ENCODE measurements at regions not wholly inside any gene's neighbourhood (a gene's known extent, or its start where the extent isn't known, plus 50 kb on each side); places are given as distances from the start of the nearest gene placed in this dataset.
A peak's percentile ranks its signal among the peaks of the same experiment; 100 is the strongest.
"Not testable (repeated sequence)": the region's sequence is repeated elsewhere in the genome, so short reads cannot be mapped to it uniquely, and the experiment has no call there.

DNA sequence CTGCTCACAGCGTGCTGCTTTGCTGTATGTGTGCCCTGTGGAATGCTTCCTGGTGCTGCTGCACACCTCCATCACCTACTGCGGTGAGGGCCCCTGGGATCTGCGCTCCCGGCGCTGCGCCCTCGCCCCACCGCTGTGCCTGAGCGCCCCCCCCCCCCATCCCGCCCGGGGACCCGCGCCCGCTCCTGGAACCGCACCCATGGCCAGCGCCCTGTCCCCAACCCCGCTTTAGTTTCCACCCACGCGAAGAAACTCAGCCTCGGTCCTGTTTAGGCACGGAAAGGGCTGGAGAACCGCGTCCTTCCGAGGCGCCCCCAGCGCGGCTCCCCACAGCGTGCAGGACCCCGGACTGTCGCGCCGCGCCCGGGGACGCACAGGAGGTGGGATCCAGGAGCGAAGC is 265.5 kb downstream of the POTEB3 start:
- not testable (repeated sequence) for DNase-seq

DNA sequence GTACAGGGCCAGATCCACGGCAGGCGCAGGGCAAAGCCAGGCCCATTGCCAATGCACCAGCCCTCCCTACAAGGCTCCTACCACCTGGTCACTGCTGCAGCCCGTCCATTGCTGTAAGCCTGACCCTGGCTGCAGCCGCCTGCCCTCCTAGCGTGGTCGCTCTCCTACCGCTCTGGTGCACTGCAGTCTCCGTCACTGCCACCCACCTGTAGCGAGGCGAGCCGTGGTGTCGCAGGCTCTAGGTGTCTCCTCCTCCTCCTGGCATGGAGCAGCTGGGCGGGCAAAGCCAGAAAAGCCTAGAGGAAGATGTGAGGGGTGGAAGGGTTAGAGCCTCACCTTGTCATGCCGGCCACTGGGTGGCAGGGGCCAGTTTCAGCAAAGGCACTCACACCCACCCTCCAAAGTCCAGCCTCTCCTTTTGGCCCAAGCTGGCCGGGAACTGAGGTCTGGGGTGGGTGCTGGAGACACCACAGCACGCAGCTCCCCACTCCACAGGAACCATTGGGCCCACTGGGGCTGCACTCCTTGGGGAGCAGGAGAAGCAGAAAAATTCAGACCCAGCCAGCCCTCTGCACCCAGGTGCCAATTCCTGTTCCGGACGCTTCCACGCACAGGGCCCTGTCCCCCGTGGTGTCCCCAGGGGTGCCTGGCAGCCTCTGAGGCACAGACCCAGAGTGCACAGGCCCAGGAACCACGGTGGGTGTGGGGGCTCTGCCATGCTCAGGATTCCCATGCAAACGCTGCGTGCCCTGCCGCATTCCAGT is 285.3 kb upstream of the POTEB2 start:
- DNase-seq, result not testable (repeated sequence)

DNA sequence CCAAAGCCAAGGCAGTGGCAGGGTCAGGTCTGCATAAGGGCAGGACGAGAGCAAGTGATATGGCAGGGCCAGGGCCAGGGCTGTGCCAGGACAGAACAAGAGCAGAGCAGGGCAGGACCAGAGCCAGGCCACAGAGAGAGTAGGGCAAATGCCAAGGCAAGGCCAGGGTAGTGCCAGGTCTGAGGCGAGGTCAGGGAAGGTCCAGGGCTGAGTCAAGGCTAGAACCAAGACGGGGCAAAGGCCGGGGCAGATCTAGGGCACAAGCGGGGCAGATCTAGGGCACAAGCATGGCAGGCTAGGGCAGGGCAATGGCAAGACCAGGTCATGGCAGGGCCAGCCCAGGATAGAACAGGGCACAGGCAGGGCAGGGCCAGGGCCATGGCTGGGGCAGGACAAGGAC is 282.0 kb upstream of the POTEB2 start:
- DNase-seq, result not testable (repeated sequence)

DNA sequence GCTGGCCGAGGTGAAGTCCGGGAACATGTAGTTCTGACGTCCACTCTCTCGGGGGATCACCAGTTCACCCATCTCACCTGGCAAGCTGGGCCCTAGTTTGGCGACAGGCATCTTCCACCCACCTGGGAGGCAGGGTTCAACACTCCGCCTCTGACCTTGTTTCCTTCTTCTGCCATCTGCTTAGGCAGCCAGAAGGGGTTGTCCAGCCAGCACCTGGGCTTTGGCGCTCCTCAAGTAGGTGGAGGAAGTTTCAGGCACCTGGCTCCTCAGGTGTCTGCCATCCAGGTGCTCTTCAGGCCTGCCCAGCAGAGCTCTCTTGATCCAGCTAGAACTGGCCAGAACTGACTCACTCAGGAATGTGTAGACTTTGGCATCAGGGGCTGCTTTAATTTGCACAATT is 267.8 kb upstream of the POTEB2 start:
- DNase-seq, result not testable (repeated sequence)

DNA sequence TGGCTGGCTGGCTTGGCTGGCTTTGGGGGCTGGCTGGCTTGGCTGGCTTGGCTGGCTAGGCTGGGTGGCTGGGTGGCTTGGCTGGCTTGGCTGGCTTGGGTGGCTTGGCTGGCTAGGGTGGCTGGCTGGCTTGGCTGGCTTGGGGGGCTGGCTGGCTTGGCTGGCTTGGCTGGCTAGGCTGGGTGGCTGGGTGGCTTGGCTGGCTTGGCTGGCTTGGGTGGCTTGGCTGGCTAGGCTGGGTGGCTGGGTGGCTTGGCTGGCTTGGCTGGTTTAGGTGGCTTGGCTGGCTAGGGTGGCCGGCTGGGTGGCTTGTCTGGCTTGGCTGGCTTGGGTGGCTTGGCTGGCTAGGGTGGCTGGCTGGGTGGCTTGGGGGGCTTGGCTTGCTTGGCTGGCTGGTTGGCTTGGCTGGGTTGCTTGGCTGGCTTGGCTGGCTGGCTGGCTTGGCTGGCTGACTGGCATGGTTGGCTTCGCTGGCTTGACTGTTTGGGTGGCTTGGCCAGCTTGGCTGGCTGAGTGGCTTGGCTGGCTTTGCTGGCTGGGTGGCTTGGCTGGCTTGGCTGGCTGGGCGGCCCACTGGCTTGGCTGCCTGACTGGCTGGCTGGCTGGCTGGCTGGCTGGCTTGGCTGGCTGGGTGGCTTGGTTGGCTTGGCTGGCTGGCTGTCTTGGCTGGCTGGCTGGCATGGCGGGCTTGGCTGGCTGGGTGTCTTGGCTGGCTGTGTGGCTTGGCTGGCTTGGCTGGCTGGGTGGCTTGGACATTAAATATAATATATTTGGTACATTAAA is 246.3 kb upstream of the POTEB2 start:
- DNase-seq, result peak; percentile 16

DNA sequence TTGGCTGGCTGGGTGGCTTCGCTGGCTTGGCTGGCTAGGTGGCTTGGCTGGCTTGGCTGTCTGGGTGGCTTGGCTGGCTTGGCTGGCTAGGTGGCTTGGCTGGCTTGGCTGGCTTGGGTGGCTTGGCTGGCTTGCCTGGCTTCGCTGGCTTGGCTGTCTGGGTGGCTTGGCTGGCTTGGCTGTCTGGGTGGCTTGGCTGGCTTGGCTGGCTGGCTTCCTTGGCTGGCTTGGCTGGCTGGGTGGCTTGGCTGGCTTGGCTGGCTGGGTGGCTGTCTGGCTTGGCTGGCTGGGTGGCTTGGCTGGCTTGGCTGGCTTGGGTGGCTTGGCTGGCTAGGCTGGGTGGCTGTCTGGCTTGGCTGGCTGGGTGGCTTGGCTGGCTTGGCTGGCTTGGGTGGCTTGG is 245.7 kb upstream of the POTEB2 start:
- DNase-seq, result peak; percentile 28

DNA sequence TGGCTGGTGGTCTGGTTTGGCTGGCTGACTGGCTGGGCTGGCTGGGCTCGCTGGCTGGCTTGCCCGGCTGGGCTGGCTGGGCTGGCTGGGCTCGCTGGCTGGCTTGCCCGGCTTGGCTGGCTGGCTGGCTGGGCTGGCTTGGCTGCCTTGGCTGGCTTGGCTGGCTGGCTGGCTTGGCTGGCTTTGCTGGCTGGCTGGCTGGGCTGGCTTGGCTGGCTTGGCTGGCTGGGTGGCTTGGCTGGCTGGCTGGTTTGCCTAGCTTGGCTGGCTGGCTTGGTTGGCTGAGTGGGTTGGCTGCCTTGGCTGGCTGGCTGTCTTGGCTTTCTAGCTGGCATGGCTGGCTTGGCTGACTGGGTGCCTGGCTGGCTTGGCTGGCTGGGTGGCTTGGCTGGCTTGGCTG is 245.1 kb upstream of the POTEB2 start:
- not testable (repeated sequence) for DNase-seq

DNA sequence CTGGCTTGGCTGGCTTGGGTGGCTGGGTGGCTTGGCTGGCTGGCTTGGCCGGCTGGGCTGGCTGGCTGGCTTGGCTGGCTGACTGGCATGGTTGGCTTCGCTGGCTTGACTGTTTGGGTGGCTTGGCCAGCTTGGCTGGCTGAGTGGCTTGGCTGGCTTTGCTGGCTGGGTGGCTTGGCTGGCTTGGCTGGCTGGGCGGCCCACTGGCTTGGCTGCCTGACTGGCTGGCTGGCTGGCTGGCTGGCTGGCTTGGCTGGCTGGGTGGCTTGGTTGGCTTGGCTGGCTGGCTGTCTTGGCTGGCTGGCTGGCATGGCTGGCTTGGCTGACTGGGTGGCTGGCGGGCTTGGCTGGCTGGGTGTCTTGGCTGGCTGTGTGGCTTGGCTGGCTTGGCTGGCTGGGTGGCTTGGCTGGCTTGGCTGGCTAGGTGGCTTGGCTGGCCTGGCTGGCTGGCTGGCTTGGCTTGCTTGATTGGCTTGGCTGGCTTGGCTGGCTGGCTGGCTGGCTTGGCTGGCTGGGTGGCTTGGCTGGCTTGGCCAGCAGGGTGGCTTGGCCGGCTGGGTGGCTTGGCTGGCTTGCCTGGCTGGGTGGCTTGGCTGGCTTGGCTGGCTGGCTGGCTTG is 244.2 kb upstream of the POTEB2 start:
- not testable (repeated sequence) for DNase-seq

DNA sequence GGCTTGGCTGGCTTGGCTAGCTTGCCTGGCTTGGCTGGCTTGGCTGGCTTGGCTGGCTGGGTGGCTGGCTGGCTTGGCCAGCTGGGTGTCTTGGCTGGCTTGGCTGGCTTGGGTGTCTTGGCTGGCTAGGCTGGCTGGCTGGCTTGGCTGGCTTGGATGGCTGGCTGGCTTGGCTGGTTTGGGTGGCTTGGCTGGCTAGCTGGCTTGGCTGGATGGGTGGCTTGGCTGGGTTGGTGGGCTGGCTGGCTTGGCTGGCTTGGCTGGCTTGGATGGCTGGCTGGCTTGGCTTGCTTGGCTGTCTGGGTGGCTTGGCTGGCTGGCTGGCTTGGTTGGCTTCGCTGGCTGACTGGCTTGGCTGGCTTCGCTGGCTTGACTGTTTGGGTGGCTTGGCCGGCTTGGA is 242.3 kb upstream of the POTEB2 start:
- not testable (repeated sequence) for DNase-seq

DNA sequence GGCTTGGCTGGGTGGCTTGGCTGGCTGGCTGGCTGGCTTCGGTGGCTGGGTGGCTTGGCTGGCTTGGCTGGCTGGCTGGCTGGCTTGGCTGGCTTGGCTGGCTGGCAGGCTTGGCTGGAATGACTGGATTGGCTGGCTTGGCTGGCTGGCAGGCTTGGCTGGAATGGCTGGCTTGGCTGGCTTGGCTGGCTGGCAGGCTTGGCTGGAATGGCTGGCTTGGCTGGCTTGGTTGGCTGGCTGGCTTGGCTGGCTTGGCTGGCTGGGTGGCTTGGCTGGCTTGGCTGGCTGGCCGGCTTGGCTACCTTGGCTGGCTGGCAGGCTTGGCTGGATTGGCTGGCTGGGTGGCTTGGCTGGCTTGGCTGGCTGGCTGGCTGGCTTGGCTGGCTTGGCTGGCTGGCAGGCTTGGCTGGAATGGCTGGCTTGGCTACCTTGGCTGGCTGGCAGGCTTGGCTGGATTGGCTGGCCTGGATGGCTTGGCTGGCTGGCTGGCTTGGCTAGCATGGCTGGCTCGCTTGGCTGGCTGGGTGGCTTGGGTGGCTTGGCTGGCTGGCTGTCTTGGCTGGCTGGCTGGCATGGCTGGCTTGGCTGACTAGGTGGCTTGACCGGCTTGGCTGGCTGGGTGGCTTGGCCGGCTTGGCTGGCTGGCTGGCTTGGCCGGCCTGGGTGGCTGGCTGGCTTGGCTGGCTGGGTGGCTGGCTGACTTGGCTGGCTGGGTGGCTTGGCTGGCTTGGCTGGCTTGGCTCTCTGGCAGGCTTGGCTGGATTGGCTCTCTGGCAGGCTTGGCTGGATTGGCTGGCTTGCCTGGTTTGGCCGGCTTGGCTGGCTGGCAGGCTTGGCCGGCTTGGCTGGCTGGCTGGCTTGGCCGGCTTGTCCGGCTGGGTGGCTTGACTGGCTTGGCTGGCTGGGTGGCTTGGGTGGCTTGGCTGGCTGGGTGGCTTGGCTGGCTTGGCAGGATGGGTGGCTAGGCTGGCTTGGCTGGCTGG is 241.6 kb upstream of the POTEB2 start:
- DNase-seq, result not testable (repeated sequence)

DNA sequence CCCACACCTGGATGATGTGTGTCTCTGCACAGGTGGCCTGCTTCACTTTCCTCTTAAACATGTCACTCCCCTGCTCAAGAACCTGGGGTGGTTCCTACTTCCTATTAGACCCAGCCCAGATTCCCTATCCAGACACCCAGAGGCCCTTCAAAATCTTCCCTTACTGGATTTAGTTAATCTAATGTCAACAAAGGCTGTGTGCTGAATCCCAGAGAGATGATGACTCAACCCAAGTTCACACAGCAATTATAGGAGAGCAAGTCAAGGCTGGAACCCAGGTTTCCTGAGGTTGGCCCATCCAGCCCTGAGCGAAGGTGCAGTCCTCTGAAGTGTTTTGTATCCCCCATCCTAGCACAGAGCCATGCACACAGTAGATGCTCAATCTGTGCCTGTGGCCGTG is 230.5 kb upstream of the POTEB2 start:
- DNase-seq, result not testable (repeated sequence)

DNA sequence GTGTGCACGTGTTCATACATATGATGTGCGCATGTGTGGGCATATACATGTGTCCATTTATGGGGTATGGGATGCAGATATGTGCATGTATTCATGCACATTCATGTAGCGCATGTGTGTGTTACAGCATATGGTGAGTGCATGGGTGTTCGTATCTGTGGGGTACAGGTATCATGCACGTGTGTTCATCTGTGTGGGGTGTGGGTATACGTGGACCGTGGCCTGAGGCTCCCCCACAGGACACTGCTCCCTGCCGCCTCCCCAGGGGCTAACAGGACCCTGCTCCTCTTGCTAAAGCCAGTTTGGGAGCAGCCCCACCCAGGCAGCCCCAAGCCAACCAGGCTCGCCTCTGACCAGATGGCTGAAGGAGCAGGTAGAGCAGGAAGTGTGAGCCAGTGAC is 213.4 kb upstream of the POTEB2 start:
- DNase-seq, result not testable (repeated sequence)

DNA sequence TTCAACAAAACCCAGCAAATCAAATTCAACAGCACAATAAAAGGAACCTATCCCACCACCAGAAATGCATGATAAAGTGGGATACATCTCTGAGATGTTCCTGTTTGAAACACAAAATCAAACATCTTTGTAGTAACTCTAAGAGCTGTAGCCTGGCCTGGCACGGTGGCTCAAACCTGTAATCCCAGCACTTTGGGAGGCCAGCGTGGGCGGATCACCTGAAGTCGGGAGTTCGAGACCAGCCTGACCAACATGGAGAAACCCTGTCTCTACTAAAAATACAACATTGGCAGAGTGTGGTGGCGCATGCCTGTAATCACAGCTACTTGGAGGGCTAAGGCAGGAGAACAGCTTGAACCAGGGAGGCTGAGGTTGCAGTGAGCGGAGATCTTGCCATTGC is 202.8 kb upstream of the POTEB2 start:
- not testable (repeated sequence) for DNase-seq

DNA sequence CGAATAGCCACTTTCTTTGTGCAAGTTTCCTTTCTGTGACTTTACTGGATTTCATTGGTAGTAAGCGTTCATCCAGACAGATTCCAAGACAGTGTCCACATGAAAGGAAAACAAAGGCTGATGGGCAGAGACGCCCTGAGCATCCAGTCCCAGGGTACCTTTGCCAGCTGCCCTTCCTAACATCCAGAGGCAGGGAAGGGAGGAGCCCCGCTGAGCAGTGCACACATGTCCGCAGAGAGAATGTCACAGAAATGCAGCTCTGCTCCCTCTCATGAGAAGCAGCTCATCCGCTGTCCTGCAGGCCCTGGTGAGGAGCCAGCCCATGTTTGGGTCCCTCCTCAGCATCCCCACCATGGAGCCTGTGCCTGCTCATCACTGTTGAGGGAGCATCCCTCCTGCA is 197.4 kb upstream of the POTEB2 start:
- not testable (repeated sequence) for DNase-seq

DNA sequence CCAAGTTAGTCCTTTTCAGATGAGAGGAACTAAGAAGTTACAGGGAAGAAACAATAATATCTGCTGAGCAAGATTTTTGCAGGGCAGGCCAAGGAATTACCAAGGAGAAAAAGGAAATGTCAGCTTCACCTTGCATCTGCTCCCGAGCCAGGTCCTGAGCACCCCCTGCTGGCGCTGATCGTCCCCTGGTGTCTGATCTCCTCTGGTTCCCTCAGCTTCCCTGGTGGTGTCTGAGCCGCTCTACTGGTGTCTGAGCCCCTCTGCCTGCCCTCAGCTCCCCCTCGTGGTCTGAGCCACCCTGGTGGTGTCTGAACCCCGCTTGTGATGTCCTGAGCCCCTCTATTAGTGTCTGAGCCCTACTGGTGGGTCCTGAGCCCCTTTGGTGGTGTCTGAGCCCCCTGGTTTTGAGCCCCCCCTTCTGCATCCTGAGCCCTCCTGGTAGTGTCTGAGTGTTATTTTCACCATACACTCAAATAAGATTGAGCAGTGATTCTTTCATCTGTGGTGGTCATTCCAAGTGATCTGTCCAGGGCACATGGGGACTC is 196.6 kb upstream of the POTEB2 start:
- DNase-seq, result not testable (repeated sequence)

DNA sequence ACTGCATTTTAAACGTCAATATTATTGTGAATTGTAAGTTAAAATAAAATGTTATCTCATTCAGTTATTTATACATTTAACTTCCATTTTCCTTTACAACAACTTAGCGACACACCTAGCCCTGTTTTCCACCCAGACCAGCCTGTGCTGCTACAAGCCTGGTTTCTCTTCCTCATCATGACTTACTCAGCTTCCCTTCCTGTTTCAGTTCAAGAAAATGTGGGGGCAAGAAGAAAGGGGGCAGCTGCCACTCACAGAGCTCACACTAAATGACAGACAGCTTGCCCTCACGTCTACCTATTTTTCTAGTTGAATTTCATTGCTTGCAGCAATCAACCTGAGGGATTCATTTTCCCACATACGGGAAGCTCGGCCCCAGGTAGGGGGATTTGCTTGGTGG is 185.8 kb upstream of the POTEB2 start:
- DNase-seq, result not testable (repeated sequence)

DNA sequence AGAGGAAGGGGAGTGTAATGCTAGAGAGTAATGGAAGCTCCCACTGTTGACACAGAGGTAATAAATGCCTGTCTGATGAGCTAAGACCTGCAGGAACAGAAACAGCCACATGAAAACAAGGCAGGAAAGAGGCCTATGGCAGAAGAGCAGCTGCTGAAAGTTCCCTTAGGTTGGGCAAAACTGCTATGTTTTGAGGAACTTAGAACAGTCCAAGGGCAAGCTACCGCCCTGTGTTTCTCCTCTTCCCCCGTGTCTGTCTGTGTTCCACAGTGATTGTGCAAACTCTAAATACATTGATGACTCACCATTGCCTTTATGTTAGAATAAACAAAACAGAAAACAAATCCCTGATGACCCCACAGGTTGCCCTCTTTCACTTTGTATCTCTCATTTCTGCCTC is 165.6 kb upstream of the POTEB2 start:
- not testable (repeated sequence) for DNase-seq

DNA sequence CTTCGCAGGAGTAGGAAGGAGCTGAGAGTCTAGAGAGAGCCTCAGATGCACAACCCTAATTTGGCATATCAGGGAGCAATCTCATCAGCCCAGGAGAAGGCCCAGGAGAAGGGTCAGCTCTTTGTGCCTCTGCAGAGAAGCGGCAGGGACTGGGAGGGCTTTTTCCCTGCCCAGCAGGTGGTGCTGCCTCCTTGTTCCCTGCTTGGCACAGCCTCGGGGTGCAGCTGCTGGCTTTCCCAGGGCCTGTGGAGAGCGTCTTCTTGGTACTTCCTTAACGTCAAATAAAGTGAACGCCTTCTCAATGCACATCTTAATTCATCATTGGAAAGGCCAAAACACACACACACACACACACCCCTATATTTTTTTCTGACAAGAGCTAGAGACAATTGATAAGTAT is 162.9 kb upstream of the POTEB2 start:
- not testable (repeated sequence) for DNase-seq

DNA sequence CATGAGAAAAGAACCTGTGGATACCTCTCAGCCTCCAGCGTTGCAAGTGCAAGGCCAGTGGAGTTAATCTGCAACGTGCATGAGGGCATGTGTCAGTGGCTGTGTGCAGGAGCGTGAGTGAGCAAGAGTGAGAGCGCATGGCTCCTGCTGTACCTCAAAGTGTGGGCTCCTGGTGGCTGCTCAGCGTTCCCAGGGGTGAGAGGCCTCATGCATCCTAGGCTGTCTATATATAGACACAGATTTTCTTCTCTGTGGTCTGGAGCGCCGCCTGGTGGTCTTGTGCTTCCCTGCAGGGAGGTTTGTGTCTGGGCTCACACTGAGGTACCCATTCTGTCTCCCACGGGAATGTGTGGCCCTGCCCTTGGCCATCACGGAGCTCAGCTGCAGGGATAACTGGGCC is 161.8 kb upstream of the POTEB2 start:
- not testable (repeated sequence) for DNase-seq

DNA sequence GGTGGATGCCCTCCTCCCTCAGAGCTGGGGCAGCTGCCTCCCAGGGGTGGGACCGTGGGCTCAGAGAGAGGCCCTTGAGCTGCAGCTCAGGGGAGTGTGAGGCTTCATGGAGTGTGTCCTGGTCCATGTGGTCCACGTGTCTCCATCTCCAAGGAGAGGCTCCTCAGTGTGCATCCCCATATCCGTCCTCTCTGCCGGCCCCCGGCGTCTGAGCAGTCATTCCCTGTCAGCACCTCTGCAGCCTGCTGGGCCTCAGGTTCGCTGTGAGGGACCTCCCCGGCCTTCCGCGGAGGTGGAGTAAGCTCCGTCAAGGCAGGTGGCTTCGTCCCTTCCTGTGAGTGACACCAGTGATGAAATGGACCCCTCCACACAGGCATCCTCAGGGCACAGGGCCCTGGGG is 160.7 kb upstream of the POTEB2 start:
- not testable (repeated sequence) for DNase-seq

DNA sequence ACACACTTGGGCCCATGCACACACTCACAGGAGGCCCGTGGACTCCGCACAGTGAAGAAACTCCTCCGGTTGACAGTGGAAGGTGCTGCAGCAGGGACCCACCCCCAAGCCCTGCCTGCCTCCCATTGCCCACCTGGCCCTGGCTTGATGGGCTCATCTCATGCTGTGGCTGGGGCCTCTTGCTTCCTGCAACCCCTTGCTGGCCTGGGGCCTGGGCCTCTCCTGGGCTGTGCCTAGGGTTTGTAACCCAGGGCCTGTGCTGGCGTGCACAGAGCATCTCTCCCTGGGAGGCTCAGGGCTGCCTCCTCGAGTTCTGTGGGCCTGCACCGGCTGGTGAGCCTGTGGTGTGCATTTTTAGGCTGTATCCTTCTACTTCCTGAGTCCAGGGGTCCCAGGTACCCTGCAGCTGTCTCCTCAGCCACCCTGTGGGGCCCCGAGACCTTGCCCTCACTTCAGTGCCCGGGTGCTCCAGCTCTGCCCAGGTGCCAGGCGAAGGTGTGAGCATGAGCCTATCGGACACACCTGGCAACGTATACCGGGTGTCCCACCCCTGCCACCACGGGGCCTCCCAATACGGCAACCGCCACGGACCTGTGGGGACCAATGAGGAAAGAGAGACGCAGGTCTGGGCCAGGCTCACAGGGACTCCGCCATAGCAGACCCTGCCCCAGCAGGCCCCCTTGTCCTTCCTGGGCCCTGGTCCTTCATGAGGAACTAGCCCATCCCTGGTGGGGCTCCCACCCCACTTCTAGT is 158.3 kb upstream of the POTEB2 start:
- DNase-seq, result not testable (repeated sequence)

Data from femur (tissue), 1 donor.